SK-N-SH (cell line): ENCODE measurements at regions not wholly inside any gene's neighbourhood (a gene's known extent, or its start where the extent isn't known, plus 50 kb on each side); places are given as distances from the start of the nearest gene placed in this dataset.

ENCODE experiments used
- CTCF ChIA-PET: fragments of 300-600, 350-600 bp; formaldehyde crosslinking; extraction: SDS; loops from one replicate; lab custom pipeline; 2021; lab: Yijun Ruan, JAX
- POLR2A ChIA-PET: fragments of 350-600 bp; sonication (Branson Sonifier 250); formaldehyde crosslinking; extraction: SDS; loops from one replicate; lab custom pipeline; 2020; ENCODE audit warnings: antibody characterized with exemption, inconsistent platforms; lab: Yijun Ruan, JAX
- DNase-seq: peaks from one replicate; pipeline ENCODE4 v3.0.0; 2012
- H2AFZ ChIP-seq: fragments of 200-600 bp; sonication (generic); 2 replicates; pipeline ENCODE4 v1.8.1; 2016; ENCODE audit warnings: antibody characterized with exemption, mild to moderate bottlenecking, low read depth
- H3F3A ChIP-seq: fragments of 200-600 bp; sonication (generic); replicated peaks from 2 replicates; pipeline ENCODE3; 2016; ENCODE audit warnings: antibody characterized with exemption, mild to moderate bottlenecking; ENCODE audit not compliant: insufficient read depth
- H3K27ac ChIP-seq, 2 experiments: fragments of 200-500 bp in 1 of 2; fragments of 200-600 bp in 1 of 2; sonication (Bioruptor generic) in 1 of 2; sonication (generic), shearing (Covaris generic) in 1 of 2; 2 replicates each; pipeline versions ENCODE4 v1.5.1 to v1.6.1; 2014 to 2016; ENCODE audit warnings: low read depth in 2 of 2, inconsistent platforms in 1 of 2, low read length in 1 of 2, mild to moderate bottlenecking in 1 of 2, mixed read lengths in 1 of 2
- H3K27me3 ChIP-seq: fragments of 200-600 bp; sonication (generic), shearing (Covaris generic); 2 replicates; pipeline ENCODE4 v1.6.1; 2016; ENCODE audit warnings: mixed run types; ENCODE audit not compliant: insufficient read depth
- H3K36me3 ChIP-seq, 2 experiments: fragments of 200-500 bp in 1 of 2; fragments of 200-600 bp in 1 of 2; sonication (Bioruptor generic) in 1 of 2; sonication (generic) in 1 of 2; replicated peaks in 1 of 2; 2 replicates each; pipeline versions ENCODE3 to v1.5.1; 2014 to 2016; ENCODE audit warnings: low read length in 1 of 2, mild to moderate bottlenecking in 1 of 2; ENCODE audit not compliant: insufficient read depth in 2 of 2, control insufficient read depth in 1 of 2
- H3K4me1 ChIP-seq, 2 experiments: fragments of 200-500 bp in 1 of 2; fragments of 200-600 bp in 1 of 2; sonication (Bioruptor generic) in 1 of 2; sonication (generic), shearing (Covaris generic) in 1 of 2; 2 replicates each; pipeline versions ENCODE4 v1.5.1 to v1.6.1; 2014 to 2016; ENCODE audit warnings: low read depth in 1 of 2, low read length in 1 of 2, mixed run types in 1 of 2; ENCODE audit not compliant: insufficient read depth in 2 of 2, control insufficient read depth in 1 of 2
- H3K4me2 ChIP-seq: fragments of 200-600 bp; sonication (generic), shearing (Covaris generic); 2 replicates; pipeline ENCODE4 v1.6.1; 2017; ENCODE audit warnings: mixed run types
- H3K4me3 ChIP-seq, 2 experiments: fragments of 200-500 bp in 1 of 2; fragments of 200-600 bp in 1 of 2; sonication (Bioruptor generic) in 1 of 2; sonication (generic), shearing (Covaris generic) in 1 of 2; 2 replicates each; pipeline versions ENCODE4 v1.5.1 to v1.8.1; 2014 to 2016; ENCODE audit warnings: low read depth in 2 of 2, inconsistent platforms in 1 of 2, low read length in 1 of 2, mild to moderate bottlenecking in 1 of 2, mixed read lengths in 1 of 2, moderate library complexity in 1 of 2
- H3K79me2 ChIP-seq: fragments of 200-600 bp; sonication (generic); 2 replicates; pipeline ENCODE4 v1.8.1; 2017; ENCODE audit warnings: mild to moderate bottlenecking; ENCODE audit not compliant: insufficient read depth
- H3K9ac ChIP-seq: fragments of 200-600 bp; sonication (generic); 2 replicates; pipeline ENCODE4 v1.6.1; 2017; ENCODE audit warnings: mixed run types
- H3K9me2 ChIP-seq: fragments of 200-600 bp; sonication (generic); 2 replicates; pipeline ENCODE4 v1.6.1; 2017; ENCODE audit warnings: mixed run types
- H3K9me3 ChIP-seq: fragments of 200-600 bp; sonication (generic); 2 replicates; pipeline ENCODE4 v1.6.1; 2017; ENCODE audit warnings: mixed run types, mild to moderate bottlenecking, moderate library complexity
- H4K20me1 ChIP-seq: fragments of 200-600 bp; sonication (generic); 2 replicates; pipeline ENCODE4 v1.6.1; 2017; ENCODE audit warnings: mild to moderate bottlenecking, mixed run types; ENCODE audit not compliant: insufficient read depth
- CHD2 ChIP-seq: fragments of 150-350 bp; IDR thresholded peaks from 2 replicates; pipeline ENCODE4 v1.6.1; 2018; ENCODE audit warnings: low read length; ENCODE audit not compliant: partially characterized antibody
- CTCF ChIP-seq: fragments of 200-600 bp; sonication (generic); IDR thresholded peaks from 2 replicates; pipeline ENCODE4 v1.6.1; 2017; ENCODE audit warnings: antibody characterized with exemption, mild to moderate bottlenecking, moderate library complexity
- ELF1 ChIP-seq: IDR thresholded peaks from 2 replicates; pipeline ENCODE4 v1.4.0; 2012
- EP300 ChIP-seq, 2 experiments: IDR thresholded peaks; 2 replicates each; pipeline versions ENCODE4 v1.4.0 to v1.6.1; 2012; ENCODE audit warnings: borderline replicate concordance in 1 of 2, low read depth in 1 of 2, low read length in 1 of 2
- EZH2phosphoT487 ChIP-seq: fragments of 200-600 bp; sonication (generic); IDR thresholded peaks from 2 replicates; pipeline ENCODE4 v1.6.1; 2017; ENCODE audit warnings: low read depth, mixed run types, mild to moderate bottlenecking, antibody characterized with exemption, moderate library complexity, borderline replicate concordance
- FOSL2 ChIP-seq: IDR thresholded peaks from 2 replicates; pipeline ENCODE4 v1.4.0; 2012; ENCODE audit warnings: low read depth, mild to moderate bottlenecking, moderate library complexity, borderline replicate concordance
- FOXM1 ChIP-seq: IDR thresholded peaks from 2 replicates; pipeline ENCODE4 v1.4.0; 2012; ENCODE audit warnings: low read depth, mild to moderate bottlenecking
- IRF3 ChIP-seq: fragments of 150-350 bp; IDR thresholded peaks from 2 replicates; pipeline ENCODE4 v1.6.1; 2016; ENCODE audit warnings: mild to moderate bottlenecking, low read depth, low read length
- MEF2A ChIP-seq: IDR thresholded peaks from 2 replicates; pipeline ENCODE4 v1.4.0; 2012; ENCODE audit warnings: low read depth, borderline replicate concordance
- MXI1 ChIP-seq: IDR thresholded peaks from 2 replicates; pipeline ENCODE4 v1.6.1; 2012; ENCODE audit warnings: mild to moderate bottlenecking, low read depth, low read length, improper control_type of control experiment
- NFIC ChIP-seq: IDR thresholded peaks from 2 replicates; pipeline ENCODE4 v1.4.0; 2012; ENCODE audit warnings: borderline replicate concordance
- NRF1 ChIP-seq: IDR thresholded peaks from 2 replicates; pipeline ENCODE4 v1.6.1; 2012; ENCODE audit warnings: low read depth, mild to moderate bottlenecking, low read length
- PBX3 ChIP-seq: IDR thresholded peaks from 2 replicates; pipeline ENCODE4; 2012
- POLR2AphosphoS5 ChIP-seq: IDR thresholded peaks from 2 replicates; pipeline ENCODE4 v1.6.1; 2012; ENCODE audit warnings: low read depth, low read length
- RAD21 ChIP-seq: IDR thresholded peaks from 2 replicates; pipeline ENCODE4 v1.6.1; 2012; ENCODE audit warnings: mild to moderate bottlenecking, low read length
- REST ChIP-seq: IDR thresholded peaks from 2 replicates; pipeline ENCODE4 v1.6.1; 2012; ENCODE audit warnings: mild to moderate bottlenecking, low read depth, low read length, moderate library complexity
- SIN3A ChIP-seq: IDR thresholded peaks from 2 replicates; pipeline ENCODE4 v1.6.1; 2012; ENCODE audit warnings: low read depth, mild to moderate bottlenecking, low read length, moderate library complexity, borderline replicate concordance
- TAF1 ChIP-seq: IDR thresholded peaks from 2 replicates; pipeline ENCODE4 v1.6.1; 2012; ENCODE audit warnings: low read depth, mild to moderate bottlenecking, low read length, moderate library complexity, borderline replicate concordance
- USF1 ChIP-seq: IDR thresholded peaks from 2 replicates; pipeline ENCODE4 v1.4.0; 2012; ENCODE audit warnings: low read depth, borderline replicate concordance
- YY1 ChIP-seq: IDR thresholded peaks from 2 replicates; pipeline ENCODE4 v1.4.0; 2012; ENCODE audit warnings: low read depth, mild to moderate bottlenecking
- WGBS: methylation state at CpG from one replicate; pipeline ENCODE4 v1.1.6; 2017; ENCODE audit warnings: low lambda C conversion rate; 5-methylcytosine and 5-hydroxymethylcytosine counted together

- Histone ChIP-seq H3K27ac (no peak overlapping the region), H3K4me2 (no peak overlapping the region), H3F3A (peaks cover 12% of the 10 kb centered on the region), H4K20me1 (no peaks in the 10 kb centered on the region), H3K9me3 (no peaks in the 10 kb centered on the region), H3K4me1 (peaks cover 0 to 6% of the 10 kb centered on the region in 2 experiments; a peak in 2 of 4 replicates), H3K79me2 (no peaks in the 10 kb centered on the region), H3K4me3 (no peak overlapping the region), H2AFZ (no peak overlapping the region), H3K9me2 (no peaks in the 10 kb centered on the region), H3K9ac (no peak overlapping the region), H3K27me3 (no peaks in the 10 kb centered on the region), H3K36me3 (no peaks in the 10 kb centered on the region)
- CTCF ChIA-PET: no interaction called here
- no peak for TF ChIP-seq IRF3
- no peak for TF ChIP-seq PBX3
- TF ChIP-seq REST: no peak
- TF ChIP-seq CTCF: no peak
- TF ChIP-seq ELF1: no peak
- TF ChIP-seq EZH2phosphoT487: no peak
- TF ChIP-seq NRF1: no peak
- no peak for TF ChIP-seq YY1
- TF ChIP-seq EP300 (IDR thresholded peaks at IDR 0.05; ENCODE audit: borderline replicate concordance in 1 of 2, low read depth in 1 of 2, low read length in 1 of 2): no peak
- TF ChIP-seq CHD2: no peak
- no peak for TF ChIP-seq FOSL2
- TF ChIP-seq NFIC: no peak
- TF ChIP-seq MXI1: no peak
- no peak for TF ChIP-seq USF1
- TF ChIP-seq RAD21: no peak
- no peak for TF ChIP-seq TAF1
- no peak for TF ChIP-seq POLR2AphosphoS5
- no peak for TF ChIP-seq SIN3A
- no peak for TF ChIP-seq MEF2A
- no peak for TF ChIP-seq FOXM1
- DNase-seq: no peak
- POLR2A ChIA-PET: no interaction called here
- WGBS: 91% methylated on average over 2 of the region's 2 CpGs
Observed at GRCh38 chr5:125085797-125086505, 339.5 kb upstream of the ZNF608 start.
